SK-N-SH treated with all-trans-retinoic acid at 6 μM for 48 hours (cell line): ENCODE measurements at regions not wholly inside any gene's neighbourhood (a gene's known extent, or its start where the extent isn't known, plus 50 kb on each side); places are given as distances from the start of the nearest gene placed in this dataset.

Experiments used
- ARNTL ChIP-seq: fragments of 450-650 bp; formaldehyde crosslinking; IDR thresholded peaks from 2 replicates; pipeline ENCODE4 v1.5.0; 2020; ENCODE audit warnings: low read depth, mild to moderate bottlenecking, moderate library complexity, borderline replicate concordance
- CSRNP3 ChIP-seq: fragments of 250-450 bp; sonication (Bioruptor Pico); IDR thresholded peaks from 2 replicates; pipeline ENCODE4 v1.5.1; 2021; ENCODE audit warnings: mild to moderate bottlenecking, moderate library complexity
- ESRRG ChIP-seq: fragments of 250-450 bp; sonication (Bioruptor Pico); IDR thresholded peaks from 2 replicates; pipeline ENCODE4 v1.6.1; 2021; ENCODE audit warnings: mild to moderate bottlenecking
- ISL1 ChIP-seq: fragments of 250-450 bp; sonication (Bioruptor Pico); IDR thresholded peaks from 2 replicates; pipeline ENCODE4 v2.1.2; 2022; ENCODE audit warnings: mild to moderate bottlenecking, moderate library complexity
- PATZ1 ChIP-seq: fragments of 250-450 bp; sonication (Bioruptor Pico); IDR thresholded peaks from 2 replicates; pipeline ENCODE4 v1.8.0; 2020; ENCODE audit warnings: mild to moderate bottlenecking, moderate library complexity, borderline replicate concordance
- PPARA ChIP-seq: fragments of 250-450 bp; sonication (Bioruptor Pico); IDR thresholded peaks from 2 replicates; pipeline ENCODE4 v1.5.0; 2020; ENCODE audit warnings: mild to moderate bottlenecking, borderline replicate concordance
- RARB ChIP-seq: fragments of 250-450 bp; sonication (Bioruptor Pico); IDR thresholded peaks from 2 replicates; pipeline ENCODE4 v1.8.0; 2021; ENCODE audit warnings: mild to moderate bottlenecking, moderate library complexity
- TOX ChIP-seq: fragments of 250-450 bp; sonication (Bioruptor Pico); IDR thresholded peaks from 2 replicates; pipeline ENCODE4 v1.8.0; 2021; ENCODE audit warnings: mild to moderate bottlenecking, moderate library complexity, borderline replicate concordance
- TSHZ2 ChIP-seq: fragments of 250-450 bp; sonication (Bioruptor Pico); IDR thresholded peaks from 2 replicates; pipeline ENCODE4 v1.5.0; 2020; ENCODE audit warnings: mild to moderate bottlenecking, moderate library complexity
- ZFP30 ChIP-seq: fragments of 450-650 bp; formaldehyde crosslinking; IDR thresholded peaks from 2 replicates; pipeline ENCODE4 v1.5.0; 2022; ENCODE audit warnings: mild to moderate bottlenecking, moderate library complexity

DNA sequence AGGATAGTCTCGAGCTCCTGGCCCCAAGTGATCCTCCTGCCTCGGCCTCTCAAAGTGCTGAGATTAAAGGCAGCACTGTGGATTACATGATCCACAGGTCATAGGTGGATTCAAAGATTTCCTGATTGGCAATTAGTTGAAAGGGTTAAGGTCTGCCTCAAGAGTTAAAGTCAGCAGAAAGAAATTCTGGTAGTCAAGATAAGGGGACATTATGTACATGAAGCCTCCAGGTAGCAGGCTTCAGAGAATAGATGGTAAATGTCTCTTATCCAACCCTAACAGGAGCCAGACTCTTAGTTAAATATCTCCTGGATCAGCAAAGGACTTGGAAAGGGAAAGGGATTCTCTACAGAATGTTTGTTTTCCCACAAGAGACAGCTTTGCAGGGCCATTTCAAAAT, 93.7 kb downstream of the SKIDA1 start:
- no peak for TF ChIP-seq PPARA (CRISPR knock-in tag)
- TF ChIP-seq ARNTL (CRISPR knock-in tag), result no peak
- no peak for TF ChIP-seq ISL1
- no peak for TF ChIP-seq ESRRG (CRISPR knock-in tag)
- TF ChIP-seq PATZ1, result no peak
- no peak for TF ChIP-seq RARB (CRISPR knock-in tag)
- no peak for TF ChIP-seq CSRNP3
- no peak for TF ChIP-seq TOX
- no peak for TF ChIP-seq ZFP30 (CRISPR knock-in tag)
- no peak for TF ChIP-seq TSHZ2 (CRISPR knock-in tag)
